Esophagus squamous epithelium (tissue), 4 donors: ENCODE measurements at regions not wholly inside any gene's neighbourhood (a gene's known extent, or its start where the extent isn't known, plus 50 kb on each side); places are given as distances from the start of the nearest gene placed in this dataset.

ENCODE experiments used
- CTCF ChIP-seq, 6 experiments: fragments of 450-650 bp in 4 of 6; fragments of 200-600 bp in 2 of 6; sonication (generic) in 2 of 6; IDR thresholded peaks; one replicate each; pipeline ENCODE4 v1.5.1; 2016 to 2019; ENCODE audit warnings: antibody characterized with exemption in 6 of 6, mild to moderate bottlenecking in 4 of 6, moderate library complexity in 4 of 6
- POLR2A ChIP-seq, 4 donors: fragments of 450-650 bp; IDR thresholded peaks; one replicate each; pipeline ENCODE4 v1.6.1; 2017; ENCODE audit warnings: antibody characterized with exemption in 4 of 4, mild to moderate bottlenecking in 4 of 4, moderate library complexity in 3 of 4

- TF ChIP-seq CTCF (IDR thresholded peaks at IDR 0.05): no peak
- no peak for TF ChIP-seq POLR2A (IDR thresholded peaks at IDR 0.05)
Observed at GRCh38 chr5:30627945-30628344, 565.5 kb upstream of the CDH6 start.
